AG04450 (cell line): ENCODE measurements at regions not wholly inside any gene's neighbourhood (a gene's known extent, or its start where the extent isn't known, plus 50 kb on each side); places are given as distances from the start of the nearest gene placed in this dataset.
"Not testable (repeated sequence)": the region's sequence is repeated elsewhere in the genome, so short reads cannot be mapped to it uniquely, and the experiment has no call there.

ENCODE experiments used
- CTCF ChIA-PET: fragments of 300-600, 350-600 bp; formaldehyde crosslinking; extraction: SDS; loops from one replicate; lab custom pipeline; 2022; ENCODE audit warnings: antibody characterized with exemption, inconsistent platforms; lab: Charles Lee
- POLR2A ChIA-PET: fragments of 350-600 bp; formaldehyde crosslinking; extraction: SDS; loops from one replicate; lab custom pipeline; 2021; ENCODE audit warnings: antibody characterized with exemption, inconsistent platforms; lab: Yijun Ruan, JAX
- DNase-seq: peaks from one replicate; pipeline ENCODE4 v3.0.0-alpha.2; 2011; ENCODE audit warnings: low read depth, low spot score
- H3K27ac ChIP-seq: one replicate; pipeline ENCODE4 v1.5.1; 2012; ENCODE audit warnings: low read depth, low read length, control low read depth
- H3K27me3 ChIP-seq: one replicate; pipeline ENCODE4 v1.6.0; 2012; ENCODE audit warnings: low read length; ENCODE audit not compliant: control insufficient read depth, insufficient read depth
- H3K4me3 ChIP-seq: 2 replicates; pipeline ENCODE4 v1.5.1; 2011; ENCODE audit warnings: mild to moderate bottlenecking, low read depth, low read length, control low read depth
- H3K9me3 ChIP-seq: 2 replicates; pipeline ENCODE4 v1.5.1; 2012; ENCODE audit warnings: low read length; ENCODE audit not compliant: control insufficient read depth, insufficient read depth
- CTCF ChIP-seq: IDR thresholded peaks from 2 replicates; pipeline ENCODE4 v1.5.1; 2011; ENCODE audit warnings: low read depth, low read length, control low read depth, inconsistent platforms

GRCh38 chr20:4469910-4470309 lies 216.3 kb upstream of the PRNP start:
- no peak overlapping the region for H3K27ac ChIP-seq
- DNase-seq, result no peak
- CTCF ChIA-PET, result no interaction called here

GRCh38 chr20:4468114-4468513 lies 218.1 kb upstream of the PRNP start:
- no peak overlapping the region for H3K4me3 ChIP-seq
- no peaks in the 10 kb centered on the region for H3K27me3 ChIP-seq
- no peak for DNase-seq
- TF ChIP-seq CTCF, result no peak
- H3K9me3 ChIP-seq, result no peaks in the 10 kb centered on the region
- ChIA-PET CTCF (no interaction called here), POLR2A (no interaction called here)
- H3K27ac ChIP-seq, result no peak overlapping the region

More at GRCh38 chr20:4469910-4470309, 216.3 kb upstream of the PRNP start:
- Histone ChIP-seq H3K27me3 (no peaks in the 10 kb centered on the region), H3K4me3 (no peak overlapping the region), H3K9me3 (no peaks in the 10 kb centered on the region)
- TF ChIP-seq CTCF, result no peak
- POLR2A ChIA-PET, result no interaction called here

GRCh38 chr20:4465855-4466545 lies 216.9 kb upstream of the ADRA1D start:
- no peak for DNase-seq
- Histone ChIP-seq H3K27ac (no peak overlapping the region), H3K4me3 (no peak overlapping the region), H3K27me3 (no peaks in the 10 kb centered on the region), H3K9me3 (no peaks in the 10 kb centered on the region)
- CTCF ChIA-PET, result no interaction called here
- POLR2A ChIA-PET, result no interaction called here
- TF ChIP-seq CTCF, result no peak

- CTCF ChIA-PET, result no interaction called here
Measured at GRCh38 chr20:4465212-4465611, 216.1 kb upstream of the ADRA1D start.

GRCh38 chr20:4462801-4463200 lies 213.7 kb upstream of the ADRA1D start:
- H3K27me3 ChIP-seq, DNase-seq, POLR2A ChIA-PET, H3K27ac ChIP-seq, H3K9me3 ChIP-seq, H3K4me3 ChIP-seq, CTCF ChIA-PET: not testable (repeated sequence)

More at GRCh38 chr20:4465212-4465611, 216.1 kb upstream of the ADRA1D start:
- H3K4me3 ChIP-seq, result no peak overlapping the region
- H3K9me3 ChIP-seq, result no peaks in the 10 kb centered on the region
- POLR2A ChIA-PET, result no interaction called here
- H3K27me3 ChIP-seq, result no peaks in the 10 kb centered on the region
- DNase-seq, result no peak
- no peak for TF ChIP-seq CTCF
- H3K27ac ChIP-seq, result no peak overlapping the region
